ENCODE measurements at regions not wholly inside any gene's neighbourhood (a gene's known extent, or its start where the extent isn't known, plus 50 kb on each side); places are given as distances from the start of the nearest gene placed in this dataset.

DNA sequence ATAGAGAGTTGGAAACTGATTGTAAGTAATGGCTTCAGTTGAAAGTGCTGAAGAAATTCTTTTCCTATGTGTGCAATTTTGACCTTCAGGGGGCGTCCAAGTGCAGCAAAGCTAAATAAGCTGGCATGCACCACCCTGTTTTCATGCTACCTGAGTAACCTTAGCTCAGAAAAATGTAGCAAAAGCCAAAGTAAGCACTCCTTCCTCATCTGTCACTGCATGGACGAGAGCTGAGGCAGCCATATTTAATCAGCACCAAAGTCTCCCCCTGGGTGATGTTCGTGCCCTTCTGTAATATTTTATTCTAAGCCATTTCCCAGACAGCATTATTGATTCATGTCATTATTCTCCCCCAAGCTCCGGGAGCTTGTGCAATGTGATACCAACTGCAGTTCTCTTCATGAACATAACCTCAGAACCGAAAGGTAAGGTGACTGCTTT lies 123.1 kb downstream of the RPS12 start:
- DNase-seq: no peak

DNA sequence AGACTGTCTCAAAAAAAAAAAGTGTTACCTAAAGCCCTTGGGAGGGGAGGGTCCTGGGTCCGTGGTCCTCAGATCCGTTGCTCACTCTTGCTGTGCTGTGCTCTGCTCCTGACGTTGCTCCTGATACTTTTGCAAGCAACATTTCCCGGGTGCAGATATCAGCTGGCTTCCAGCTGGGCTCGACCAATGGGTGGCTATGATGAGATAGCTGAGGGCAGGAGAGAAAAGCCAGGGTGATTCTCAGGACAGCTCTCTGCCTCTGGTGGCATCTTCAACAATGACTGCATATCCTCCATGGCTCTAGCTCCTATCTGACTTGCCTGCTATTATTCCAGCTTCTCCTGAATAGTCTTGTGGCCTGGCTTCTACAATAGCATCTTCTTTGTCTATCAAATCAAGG lies 134.5 kb downstream of the RPS12 start:
- no peak for DNase-seq

DNA sequence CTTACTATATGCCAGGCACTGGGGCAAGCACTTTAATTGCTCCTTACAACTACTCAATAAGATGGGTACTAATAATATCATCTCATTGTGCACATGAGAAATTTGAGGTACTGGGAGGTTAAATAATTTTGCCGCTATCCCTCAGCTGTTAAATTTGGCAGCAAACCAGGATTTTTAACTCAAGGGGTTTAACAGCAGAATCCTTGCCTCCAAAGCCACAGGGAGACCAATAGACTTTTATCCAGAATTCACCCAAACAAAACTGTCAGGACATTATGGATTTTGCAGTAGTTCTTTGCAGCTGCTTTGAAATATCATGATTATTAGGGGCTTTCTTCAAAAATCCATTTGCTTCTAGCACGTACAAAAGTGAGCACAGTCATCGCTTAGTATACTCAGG lies 136.2 kb downstream of the RPS12 start:
- no peak for DNase-seq

DNA sequence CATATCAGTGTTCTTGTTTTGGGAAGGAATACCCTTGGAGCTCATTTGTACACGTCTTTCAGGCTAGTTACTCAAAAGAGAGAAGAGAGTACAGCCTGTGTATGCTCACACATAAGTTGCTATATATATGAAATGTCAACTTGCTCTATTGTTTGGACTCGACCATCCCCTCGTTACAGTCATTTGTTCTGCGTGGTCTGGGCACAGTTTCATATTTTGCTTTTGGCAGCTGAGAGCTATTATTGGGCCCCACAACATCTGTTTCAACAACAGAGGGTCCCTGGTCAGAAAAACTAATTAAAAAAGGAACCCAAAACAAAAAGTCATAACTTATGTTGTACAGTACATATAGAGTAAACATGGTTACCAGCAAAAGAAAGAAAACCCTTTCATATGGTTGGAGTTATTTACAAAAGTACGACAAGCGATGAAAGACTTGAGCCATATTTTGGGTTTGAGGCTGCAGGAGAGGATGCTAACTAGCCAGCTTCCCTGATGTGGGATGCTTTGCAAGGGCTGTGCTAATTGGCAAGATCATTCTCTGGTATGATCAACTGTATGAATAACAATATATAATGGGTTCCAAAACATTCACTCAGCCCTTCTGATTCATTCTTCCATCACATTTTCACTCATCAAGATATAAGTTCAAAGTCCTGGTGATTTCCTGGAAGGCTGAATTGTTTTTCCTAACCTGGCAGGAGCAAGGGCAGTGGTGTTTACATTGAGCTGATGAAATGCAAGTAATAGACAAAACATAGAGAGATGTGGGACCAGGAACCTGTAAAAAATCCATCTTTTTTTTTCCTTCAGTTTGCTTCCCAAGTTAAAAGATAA lies 137.9 kb downstream of the RPS12 start:
- DNase-seq: no peak

DNA sequence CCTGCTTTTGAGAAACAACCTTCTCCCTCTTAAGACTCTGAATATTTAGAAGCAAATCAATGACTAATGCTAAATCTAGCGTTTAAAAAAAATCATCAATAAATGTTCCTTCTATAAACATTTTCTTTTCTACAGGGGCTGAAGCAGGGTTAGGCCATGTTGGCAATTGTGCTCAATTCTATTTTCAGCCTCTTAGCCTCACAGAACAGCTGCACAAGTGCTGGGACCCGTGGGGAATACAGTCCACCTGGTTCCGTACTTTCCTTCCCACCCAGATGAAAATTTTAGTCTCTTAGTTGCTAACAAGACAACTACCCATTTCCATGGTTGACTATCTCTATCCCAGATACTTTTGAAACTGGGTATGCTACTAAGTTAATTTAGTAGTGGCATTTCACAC lies 138.6 kb downstream of the RPS12 start:
- no peak for DNase-seq

DNA sequence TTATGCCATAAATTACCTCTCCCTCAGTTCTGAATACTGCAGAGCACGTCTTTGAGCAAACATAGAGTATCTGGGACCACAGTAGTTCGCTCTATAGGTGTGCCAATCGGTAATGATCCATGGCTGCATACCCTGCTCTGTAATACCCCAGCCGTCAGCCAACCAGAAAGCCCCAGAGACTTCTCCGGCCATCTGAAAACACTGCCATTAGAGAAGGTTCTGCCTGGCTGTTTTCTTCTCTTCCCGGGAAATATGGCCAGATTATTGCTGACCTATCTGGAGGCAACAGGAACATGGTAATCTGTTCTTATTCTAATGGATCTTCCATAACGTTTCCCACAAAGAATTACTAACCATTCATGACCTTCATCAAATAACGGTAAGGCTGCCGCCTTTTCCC lies 139.9 kb downstream of the RPS12 start:
- no peak for DNase-seq

DNA sequence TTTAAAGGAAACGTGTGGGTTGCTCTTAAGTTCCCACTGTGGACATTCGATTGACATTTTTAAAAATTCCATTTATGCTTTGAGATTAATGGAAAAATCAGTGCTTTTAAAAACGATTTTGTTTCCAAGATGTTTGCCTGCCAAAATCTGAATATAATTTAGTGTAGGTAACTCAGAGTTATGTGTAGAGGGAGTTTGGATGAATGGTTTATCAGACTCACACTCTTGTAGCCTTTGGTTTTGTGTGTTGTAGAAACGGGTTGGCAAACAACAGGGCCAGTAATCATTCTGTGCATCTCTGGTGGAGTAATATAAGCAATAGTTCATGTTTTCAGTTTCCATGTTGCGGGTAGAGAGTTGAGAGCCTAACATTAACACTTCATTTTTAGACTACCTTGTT lies 140.6 kb downstream of the RPS12 start:
- DNase-seq: no peak

DNA sequence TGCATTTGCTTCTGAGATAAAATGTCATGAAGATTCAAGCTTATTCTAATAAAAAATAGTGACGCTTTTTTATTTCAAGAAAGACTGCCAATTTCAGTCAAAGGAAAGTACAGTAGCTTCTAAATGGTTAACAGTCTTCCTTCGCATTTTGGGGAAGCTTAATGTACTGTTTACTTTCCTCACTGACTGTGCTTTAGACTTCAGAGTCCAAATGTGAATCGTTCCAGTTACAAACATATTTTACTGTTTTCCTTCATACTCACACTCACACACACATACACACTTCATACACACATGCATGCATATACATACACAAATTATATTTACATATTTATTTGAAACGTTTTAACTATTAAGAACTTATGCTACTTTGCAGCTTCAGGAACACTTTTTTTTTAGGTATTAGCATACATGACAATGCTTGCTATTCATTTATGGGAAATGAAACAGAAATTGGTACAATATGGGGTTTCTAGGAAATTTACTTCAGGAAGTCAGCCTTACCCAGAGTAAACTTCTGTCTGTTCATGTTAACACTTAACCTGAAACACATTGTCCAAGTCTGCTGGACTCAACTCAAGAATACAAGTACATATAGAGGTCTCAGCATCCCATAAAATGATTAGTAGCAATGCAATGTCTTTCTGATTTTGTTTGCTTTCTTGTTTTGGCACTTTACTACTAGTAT lies 145.4 kb downstream of the RPS12 start:
- no peak for DNase-seq

DNA sequence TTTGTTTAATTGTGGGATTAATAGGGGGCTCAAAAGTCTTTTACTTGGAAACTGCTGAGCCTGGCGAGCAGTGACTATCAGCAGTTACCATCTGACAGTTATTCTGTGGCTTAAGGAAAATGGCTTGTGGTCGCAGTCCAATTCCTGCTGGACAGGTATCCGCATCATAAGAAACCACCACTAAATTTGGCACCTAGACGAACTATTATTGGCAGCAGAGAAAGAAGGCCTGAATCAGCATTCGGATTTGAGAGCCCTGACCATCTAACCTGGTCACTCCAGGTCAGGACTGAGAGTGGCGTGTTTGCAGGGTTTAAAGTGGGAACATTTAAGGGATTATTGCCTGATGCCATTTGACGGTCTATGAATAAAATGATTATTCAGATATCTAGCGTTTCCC lies 146.4 kb downstream of the RPS12 start:
- DNase-seq: no peak

DNA sequence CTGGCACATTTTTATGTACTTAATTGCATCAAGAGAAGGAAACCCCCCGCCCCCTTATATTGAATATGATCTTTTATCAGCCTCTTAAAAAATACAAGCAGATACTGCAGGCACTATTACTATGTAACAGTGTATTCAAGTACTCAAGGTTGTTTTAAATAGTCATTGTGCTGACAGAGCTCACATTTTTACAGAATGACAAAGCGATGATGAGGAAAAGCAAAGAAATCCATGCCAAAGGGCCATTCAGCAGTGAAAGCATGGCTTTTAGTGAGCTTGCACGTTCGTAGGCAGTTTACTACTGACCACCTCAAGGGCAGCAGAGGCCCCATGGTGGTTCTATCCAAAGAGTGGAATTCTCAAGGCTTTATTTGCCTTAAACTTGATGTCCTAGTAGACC lies 146.8 kb downstream of the RPS12 start:
- DNase-seq: no peak

DNA sequence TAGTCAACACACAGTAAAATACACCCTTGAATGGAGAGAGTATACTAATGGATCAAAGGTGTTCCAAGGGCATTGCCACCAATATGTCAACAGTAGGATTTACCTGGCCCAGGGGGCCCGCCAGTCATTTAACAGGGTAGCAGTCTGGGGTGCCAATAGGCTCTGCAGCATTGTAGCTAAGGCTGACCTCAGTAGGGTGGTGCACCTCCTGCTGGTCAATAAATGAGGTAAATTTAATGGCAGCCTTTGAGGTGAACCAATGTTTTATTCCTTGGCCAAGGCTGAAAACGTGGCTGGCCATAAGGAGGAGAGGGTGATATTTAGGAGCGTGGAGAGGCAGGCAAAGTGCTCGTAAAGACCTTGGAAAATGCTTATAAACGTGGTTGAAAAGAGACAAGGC lies 147.2 kb downstream of the RPS12 start:
- DNase-seq: no peak

DNA sequence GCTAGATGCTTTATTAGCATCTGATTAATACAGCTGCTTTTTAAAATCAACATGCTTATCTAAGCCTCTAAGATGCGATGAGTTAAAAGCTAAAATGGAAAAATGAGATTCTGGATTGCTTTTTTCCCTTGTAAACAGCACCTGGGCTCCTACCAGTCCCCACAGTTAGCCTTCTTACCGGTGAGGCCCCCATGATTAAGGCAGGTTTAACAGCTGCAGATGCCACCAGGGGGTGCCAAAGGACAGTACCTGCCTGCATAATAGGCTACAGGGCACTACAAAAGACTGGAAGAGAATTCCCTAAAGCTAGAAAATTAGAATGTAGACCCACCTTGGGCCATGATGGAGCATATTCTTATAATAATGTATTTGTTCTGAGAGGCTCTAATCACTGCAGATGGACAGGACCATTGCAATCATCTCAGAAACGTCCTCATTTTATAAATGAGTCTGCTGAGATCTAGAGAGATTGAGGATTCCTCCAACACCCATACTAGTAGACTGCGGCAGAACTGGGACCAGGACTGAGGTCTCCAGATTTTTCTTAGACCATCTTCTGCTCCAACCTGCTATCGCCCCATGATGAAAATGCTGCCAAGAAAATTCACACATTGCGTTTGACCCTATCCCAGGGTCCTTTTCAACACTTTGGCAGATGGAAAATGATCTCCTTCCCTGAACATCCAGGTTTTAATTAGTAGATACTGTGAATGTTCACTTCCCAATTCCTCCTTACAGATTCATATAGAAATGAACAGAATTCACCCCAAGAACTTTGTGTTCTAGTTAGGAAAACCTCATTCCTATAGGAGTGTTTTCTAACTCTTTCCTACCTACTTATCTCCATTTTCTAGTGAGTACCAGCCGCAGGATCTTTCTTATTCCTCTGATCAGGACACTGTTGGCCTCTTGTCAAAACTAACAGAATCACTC lies 148.8 kb downstream of the RPS12 start:
- peak; percentile 9 for DNase-seq

DNA sequence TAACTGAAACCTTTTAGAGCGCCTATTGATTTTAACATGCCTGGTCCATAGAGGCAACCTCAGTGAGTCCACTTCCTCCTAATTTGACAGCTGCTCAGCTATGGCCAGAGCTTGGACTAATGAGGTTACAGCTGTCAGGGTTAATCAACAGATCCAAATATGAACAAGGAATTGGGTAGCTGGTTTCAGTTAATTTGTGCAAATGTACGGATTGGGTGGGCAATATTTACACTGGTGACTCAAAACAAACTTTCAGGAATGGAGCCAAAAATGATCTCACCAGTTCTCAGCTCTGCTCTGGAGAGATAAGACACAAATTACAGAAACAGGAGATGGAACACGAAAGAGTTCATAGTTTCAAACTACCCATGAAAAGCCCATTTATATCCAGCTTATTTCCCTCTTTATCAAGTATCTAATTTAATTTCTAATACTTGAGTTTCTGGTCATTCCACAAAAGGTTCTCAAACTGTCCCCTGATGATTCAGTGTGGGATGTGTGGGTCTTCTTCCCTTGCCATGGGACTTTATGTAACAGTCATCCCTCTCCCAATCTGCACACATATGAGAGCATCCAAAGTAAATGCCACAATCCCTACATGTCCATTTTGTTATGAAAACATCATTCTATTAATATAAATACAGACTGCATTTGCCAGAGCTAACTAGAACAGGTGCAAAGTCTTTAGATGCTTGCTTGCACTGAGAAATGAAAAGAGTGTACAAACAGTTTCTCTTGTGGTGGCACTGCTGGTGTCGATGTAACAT lies 149.9 kb downstream of the RPS12 start:
- DNase-seq: no peak

DNA sequence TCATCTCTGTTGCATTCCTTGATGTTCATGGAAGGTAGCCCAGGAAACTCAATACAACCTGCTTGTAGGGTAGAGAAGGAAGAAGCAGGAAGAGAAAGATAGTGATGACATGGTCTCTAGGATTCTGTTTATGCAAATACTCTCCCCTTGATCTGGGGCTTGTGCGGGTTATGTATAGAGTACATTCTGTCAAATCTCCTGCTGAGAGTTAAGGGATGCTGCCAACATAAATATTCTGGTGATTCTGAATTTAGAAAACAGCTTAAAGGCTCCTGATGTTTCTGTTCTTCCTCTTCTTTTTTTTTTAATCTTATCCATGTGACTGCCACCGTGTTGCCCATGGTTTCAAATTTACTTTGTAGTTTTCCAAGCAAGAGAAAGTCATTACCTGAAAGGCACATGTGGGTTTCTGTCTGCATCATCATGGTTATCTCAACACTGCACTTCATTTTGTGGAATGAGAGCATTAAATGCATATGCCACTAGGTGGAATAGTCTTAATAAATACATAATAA lies 150.6 kb downstream of the RPS12 start:
- DNase-seq: no peak

DNA sequence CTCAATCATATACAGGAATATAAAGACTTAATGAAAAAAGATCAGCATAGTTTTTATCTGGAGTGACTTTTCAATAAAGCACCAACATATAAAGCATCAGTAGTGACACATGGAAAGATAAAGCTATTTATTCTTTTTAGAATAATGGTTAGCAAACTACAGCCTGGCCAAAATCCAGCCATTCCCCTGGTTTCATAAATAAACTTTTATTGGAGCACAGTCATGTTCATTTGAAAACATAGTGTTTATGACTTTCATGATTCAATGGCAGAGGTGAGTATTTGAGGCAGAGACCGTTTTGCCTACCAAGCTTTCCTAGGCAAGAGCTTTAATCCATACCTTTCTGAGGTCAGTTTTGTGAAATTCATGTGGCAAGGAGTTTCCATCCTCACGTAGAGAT lies 153.5 kb downstream of the RPS12 start:
- DNase-seq: no peak

DNA sequence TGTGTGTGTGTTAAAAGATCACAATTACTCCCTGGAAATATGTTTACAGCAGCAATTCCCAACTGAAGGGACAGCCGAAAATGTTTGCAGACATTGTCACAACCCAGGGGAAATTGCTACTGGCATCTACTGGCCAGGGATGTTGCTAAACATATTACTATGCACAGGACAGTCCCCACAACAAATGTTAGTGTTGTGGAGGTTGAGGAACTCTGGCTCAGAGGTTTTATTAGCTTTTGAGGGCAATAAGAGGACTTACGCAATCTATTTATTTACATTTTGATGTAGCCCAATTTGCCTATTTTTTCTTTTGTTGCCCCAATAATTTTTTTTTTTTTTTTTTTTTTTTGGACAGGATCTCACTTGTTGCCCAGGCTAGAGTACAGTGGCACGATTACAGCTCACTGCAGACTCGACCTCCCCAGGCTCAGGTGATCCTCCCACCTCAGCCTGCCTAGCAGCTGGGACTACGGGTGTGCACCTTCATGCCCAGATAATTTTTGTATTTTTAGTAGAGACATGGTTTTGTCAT lies 154.1 kb downstream of the RPS12 start:
- DNase-seq: no peak

DNA sequence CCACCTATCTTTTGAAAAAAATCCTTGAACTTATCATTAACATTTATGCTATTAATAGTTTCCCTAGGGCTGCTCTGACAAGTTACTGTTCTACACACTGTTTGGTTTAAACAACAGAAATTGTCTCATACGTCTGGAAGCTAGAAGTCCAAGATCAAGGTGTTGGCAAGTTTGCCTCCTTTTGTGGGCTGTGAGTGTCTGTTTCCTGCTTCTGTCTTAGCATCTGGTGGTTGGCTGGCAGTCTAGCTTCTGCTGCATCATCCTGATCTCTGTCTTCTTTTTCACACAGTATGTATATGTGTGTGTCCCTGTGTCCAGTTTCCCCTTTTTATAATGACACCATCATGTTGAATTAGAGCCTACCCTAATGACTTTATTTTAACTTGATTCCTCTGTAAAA lies 154.8 kb downstream of the RPS12 start:
- DNase-seq: no peak

DNA sequence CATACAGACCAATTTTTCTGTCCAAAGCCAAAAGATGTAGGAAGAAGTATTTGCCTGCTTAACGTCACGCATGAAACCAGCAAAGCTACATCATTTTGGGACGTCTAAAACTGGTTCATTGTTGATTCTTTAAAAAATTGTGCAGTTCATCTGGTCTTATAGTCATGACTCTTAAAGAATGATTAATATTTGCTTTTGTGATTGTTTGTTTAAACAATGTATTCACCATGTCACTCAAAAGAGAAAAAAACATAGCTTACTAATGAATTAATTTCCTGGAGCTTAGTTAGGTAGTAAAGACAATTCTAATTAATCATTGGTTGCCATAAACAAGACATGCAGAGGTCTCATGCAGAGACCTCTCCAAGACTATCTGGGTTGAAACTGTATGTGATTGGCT lies 157.3 kb downstream of the RPS12 start:
- no peak for DNase-seq

DNA sequence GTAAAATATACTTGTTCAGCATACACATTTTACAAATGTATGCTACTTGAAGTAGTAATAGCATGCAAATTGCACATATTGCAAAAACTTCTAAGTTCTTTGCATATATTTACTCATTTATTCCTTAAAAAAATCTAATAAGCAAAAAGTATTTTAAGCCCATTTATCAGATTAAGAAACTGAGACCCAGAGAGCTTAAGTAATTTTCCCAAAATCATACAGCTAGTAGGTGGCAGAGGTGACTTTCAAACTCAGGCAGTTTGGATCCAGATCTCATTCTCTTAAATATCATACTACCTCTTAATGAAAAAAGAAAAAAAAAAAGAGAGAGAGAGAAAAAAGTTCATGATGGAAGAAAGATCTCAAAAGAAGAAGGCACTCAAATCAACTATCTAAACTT lies 157.9 kb downstream of the RPS12 start:
- DNase-seq: no peak

DNA sequence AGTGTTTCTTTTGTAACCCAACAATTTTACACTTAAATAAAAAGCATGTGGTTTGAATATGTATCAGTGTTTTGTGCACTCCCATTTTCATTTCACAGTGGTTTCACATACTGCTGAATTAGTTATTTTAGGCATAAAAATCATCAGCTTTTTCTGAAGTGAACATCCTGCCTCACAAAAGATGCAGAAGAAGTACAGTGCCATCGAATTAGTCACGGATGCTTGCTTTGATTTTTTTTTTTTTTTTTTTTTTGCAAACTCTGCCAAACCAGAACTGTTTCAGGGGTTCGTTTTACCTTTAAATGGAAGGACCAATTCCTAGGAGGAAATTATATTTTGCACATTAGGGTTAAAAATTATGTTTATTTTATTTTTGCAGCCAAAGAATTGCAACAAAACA lies 158.6 kb downstream of the RPS12 start:
- DNase-seq: no peak

DNA sequence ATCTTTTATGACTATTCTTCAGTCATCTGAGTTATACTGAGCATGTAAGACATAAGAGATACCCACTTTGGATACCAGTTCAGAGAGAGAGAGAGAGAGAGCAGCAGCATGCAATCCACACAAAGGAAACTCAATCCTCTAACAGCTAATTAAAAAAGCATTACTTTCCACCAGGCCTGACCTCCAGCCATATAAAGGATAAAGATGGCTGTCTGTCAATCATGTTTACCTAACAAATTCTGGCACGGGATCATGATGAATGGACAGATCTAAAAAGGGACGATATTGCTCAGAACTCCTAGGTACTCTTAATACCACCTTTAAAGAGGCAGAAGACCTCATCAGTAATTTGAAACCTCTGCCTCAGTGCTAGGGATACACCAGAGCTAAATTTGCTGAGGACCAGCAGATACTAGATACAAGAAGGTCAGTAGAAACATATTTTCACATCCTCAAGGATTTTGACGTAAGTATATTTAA lies 159.2 kb downstream of the RPS12 start:
- no peak for DNase-seq

DNA sequence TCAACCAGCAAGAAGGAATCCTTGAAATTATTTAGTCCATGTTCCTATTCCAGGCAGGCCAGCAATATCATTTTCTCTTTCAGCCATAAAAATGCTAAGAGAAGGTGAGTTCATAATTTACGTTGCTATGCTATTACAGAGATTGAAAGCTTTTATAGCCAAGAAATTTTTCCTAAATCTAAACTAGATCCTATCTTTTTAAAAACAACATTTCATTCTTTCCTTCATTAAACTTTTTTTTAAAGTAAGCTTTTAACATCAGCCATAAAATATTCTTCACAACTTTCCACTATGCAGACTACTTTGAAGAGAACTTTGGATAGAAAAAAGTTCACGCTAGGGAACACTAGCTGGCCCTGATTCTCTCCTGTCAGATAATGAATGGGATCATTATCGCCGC lies 159.8 kb downstream of the RPS12 start:
- DNase-seq: no peak
